Amniotic stem cell (primary cell): ENCODE measurements at regions not wholly inside any gene's neighbourhood (a gene's known extent, or its start where the extent isn't known, plus 50 kb on each side); places are given as distances from the start of the nearest gene placed in this dataset.
"Not testable (repeated sequence)": the region's sequence is repeated elsewhere in the genome, so short reads cannot be mapped to it uniquely, and the experiment has no call there.

Experiments
- DNase-seq: peaks from one replicate; lab custom pipeline; 2025; lab: John Stamatoyannopoulos, UW

- DNase-seq = no peak
These were observed 80.4 kb upstream of the ZCCHC2 start for GRCh38 chr18:62442391-62442790.

DNA sequence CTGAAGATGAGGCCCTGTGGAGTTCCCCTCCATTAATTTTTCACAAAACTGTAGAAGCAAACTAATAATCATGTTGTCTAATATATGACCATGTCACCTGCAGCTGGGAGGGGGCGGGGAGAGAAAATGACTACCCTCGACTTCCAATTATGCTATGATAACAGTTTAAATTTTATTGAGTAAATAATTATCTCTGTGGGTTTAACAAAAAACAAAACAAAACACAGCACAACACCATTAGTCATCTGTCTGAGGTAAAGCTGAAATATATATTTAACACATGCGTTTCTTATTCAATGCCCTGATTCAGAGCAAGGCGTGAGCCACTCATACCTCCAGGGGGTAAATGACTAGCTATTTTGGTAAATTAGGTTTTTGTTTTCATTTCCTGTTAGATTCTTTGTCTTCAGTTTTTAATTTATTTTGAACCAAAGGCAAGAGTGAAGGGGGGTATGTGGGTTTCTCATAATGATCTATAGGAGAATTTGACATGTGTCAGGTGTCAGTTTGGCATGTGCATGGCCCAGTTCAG lies 77.4 kb upstream of the ZCCHC2 start:
- DNase-seq = no peak

- DNase-seq = no peak
These were observed 76.3 kb upstream of the ZCCHC2 start for GRCh38 chr18:62446511-62446910.

DNA sequence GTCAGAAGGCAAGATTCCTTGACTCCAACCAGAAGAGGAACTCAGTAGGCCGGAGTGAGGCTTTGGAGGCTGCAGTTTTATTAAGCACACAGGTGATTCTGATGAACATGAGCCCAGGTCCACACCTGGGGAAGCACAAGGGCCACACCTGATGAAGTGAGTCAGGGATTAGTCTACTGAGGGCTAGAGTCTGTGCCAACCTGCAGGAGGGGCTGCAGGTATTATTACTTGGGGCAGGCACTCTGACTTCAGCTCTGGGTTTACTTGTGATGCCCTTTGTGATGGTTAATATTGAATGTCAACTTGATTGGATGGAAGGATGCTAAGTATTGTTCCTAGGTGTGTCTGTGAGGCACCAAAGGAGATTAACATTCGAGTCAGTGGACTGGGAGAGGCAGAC lies 75.2 kb upstream of the ZCCHC2 start:
- no peak for DNase-seq

DNA sequence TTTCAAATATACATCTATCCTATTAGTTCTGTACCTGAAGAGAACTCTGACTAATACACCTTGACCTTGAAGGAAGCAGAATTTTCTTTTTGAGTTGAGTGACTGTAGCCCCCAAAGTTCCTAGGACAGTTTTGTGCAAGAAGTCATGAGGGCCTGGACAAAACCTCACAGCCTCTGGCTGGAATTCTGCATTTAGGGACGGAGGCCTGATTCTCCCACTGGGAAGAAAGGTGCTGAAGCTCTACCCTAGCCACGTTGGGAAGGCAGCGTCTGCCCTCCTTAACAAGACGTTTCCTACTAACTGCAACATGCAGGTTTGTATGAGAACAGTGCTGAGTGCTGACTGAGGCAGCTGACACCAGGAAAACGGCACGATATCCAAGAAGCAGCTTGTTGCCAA lies 74.4 kb upstream of the ZCCHC2 start:
- no peak for DNase-seq

DNA sequence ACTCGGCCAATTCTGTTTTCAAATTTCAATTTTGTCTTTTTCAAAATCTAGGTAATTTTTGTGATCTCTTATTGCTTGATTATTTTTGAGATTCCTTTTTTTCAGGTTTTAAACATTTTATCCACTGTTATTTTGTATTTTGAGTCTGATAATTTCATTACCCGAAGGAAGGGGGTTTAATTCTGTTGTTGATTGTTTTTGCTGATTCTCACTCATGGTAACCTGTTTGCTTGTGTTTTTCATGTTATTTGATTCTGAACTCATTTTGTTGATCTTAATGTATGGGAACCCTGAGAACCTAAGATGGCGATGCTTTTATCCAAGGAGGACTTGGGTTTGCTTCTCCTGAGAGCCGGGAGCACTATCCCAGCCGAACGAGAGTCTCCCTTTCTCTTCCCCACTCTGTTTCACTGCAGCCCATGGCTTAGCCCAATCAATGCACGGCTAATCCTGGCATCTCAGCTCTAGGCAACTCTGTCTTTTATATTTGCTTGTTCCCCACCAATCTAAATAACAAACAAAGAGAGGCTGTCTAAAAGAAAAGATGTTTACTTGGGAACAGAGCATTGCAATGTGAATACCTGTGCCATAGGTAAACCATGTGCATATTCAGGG lies 73.2 kb upstream of the ZCCHC2 start:
- DNase-seq = no peak

DNA sequence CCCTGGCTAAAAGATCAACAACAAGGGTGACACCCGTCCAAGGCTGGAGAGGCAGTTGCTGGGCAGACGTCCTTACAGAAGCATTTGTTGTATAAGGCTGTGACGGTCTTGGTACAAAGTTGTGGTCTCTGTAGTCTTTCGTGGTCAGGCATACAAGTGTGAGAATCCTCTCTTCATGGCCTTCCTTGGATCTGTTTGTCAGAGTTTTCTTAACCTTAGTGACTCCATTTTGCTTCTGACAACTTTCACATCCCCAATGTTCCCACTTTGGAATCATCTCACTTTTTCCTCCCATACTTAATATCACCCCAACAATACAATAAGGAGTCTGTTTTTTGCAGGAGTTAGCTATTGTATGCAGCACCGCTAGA lies 72.7 kb upstream of the ZCCHC2 start:
- no peak for DNase-seq

GRCh38 chr18:62450546-62451410 lies 72.0 kb upstream of the ZCCHC2 start:
- DNase-seq = peak; percentile 31

DNA sequence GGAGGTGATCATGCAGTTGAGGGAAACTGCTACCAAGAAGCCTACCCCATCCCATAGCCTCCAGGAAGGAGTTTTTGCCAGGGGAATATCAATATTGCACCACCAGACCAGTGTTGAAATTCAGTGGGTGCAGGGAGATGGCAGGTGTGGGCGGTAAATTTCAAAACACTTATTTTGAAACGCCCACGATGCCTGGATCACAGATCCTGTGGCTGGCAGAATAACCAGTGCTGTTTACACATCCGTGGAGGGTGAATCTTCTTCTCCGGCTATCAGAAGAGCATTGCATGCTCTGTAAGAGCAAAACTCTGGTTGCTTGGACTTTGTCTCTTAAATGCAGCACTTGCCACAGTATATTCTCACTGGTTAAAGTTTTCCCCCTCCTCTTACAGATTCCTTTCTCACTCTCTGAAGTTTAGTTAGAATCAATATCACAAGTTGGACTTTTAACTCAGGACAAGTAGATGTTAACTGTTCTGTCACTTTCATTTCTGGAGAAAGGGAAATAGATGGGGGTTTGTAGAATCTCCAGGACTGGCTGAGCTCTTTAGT lies 70.5 kb upstream of the ZCCHC2 start:
- DNase-seq = no peak

- DNase-seq = no peak
These were observed 69.0 kb upstream of the ZCCHC2 start for GRCh38 chr18:62453864-62454263.

GRCh38 chr18:62454527-62454926 lies 68.3 kb upstream of the ZCCHC2 start:
- DNase-seq = no peak

GRCh38 chr18:62455222-62455621 lies 67.6 kb upstream of the ZCCHC2 start:
- DNase-seq = no peak

GRCh38 chr18:62457877-62458276 lies 64.9 kb upstream of the ZCCHC2 start:
- DNase-seq = no peak

DNA sequence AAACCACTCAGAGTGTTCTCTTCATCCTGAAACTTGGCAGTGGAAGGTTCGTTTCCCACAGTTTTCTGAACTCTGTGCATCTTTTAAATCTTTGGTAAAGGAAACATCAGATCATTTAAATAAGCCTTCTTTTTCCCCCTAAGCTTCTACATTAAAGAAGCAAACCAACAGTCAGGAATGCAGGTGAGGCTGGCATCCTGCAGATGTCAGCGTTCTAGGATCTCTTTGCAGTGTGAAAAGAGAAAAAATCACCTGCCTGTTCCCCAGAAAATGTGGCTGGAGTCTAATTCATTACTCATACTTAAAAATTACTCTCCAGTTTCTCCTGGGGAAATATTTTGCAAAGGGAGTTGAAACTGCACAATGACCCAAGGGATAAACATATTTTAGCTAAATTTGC lies 64.5 kb upstream of the ZCCHC2 start:
- DNase-seq = no peak

DNA sequence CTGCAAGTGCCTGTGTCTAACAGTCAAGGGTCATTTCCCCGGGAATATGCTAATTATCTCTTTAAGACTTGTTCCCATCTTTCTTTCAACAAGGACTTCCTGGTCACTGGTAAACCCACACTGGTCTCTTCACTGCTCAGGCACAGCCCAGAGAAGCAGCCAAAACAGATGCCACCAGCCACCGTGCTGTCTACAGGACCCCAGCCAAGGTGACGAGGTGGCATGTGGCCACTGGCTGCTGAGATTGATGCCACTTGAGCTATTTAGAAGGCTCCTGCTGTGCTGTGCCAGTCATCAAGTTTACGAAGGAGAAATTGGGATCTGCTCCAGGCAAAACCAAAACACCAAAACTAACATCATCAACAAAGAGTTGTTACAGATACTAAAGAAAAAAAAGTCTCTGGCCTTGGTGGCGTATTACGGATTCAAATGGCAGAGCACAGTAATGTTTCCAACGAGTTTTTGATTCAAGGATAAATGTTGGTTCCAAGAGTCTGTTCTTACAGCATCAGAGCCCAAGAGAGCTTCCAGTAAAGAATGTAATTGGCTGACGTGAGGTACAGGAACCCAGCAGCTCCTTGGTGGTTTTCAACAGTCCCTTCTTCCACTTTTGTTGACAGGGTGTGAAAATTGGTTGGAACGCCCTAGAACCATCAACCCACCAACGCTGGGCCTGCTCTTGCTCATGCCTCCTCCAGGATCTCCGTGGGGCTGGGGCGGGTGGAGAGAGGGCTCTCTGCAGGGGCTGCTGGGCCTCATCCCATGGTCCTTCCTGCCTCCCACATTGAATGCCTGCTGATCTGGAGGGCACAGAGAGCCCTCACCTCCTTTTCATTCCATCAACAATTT lies 63.7 kb upstream of the ZCCHC2 start:
- DNase-seq = no peak

GRCh38 chr18:62460851-62461300 lies 61.9 kb upstream of the ZCCHC2 start:
- DNase-seq = no peak

DNA sequence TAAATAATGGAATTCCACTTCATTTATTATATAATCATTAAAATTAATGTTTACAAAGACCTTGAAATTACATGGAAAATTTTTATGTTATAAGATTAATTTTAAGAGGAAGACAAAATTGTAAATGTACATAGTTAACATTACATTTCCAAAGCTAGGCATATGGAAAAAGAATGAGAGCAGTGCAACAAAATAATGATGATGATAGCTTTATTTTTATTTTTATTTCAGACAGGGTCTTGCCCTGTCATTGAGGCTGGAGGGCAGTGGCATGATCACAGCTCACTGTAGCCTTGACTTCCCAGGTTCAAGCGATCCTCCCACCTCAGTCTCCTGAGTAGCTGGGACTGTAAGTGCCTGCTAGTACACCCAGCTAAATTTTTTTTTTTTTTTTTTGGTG lies 61.2 kb upstream of the ZCCHC2 start:
- no peak for DNase-seq

- DNase-seq = no peak
These were observed 58.6 kb upstream of the ZCCHC2 start for GRCh38 chr18:62464266-62464665.

DNA sequence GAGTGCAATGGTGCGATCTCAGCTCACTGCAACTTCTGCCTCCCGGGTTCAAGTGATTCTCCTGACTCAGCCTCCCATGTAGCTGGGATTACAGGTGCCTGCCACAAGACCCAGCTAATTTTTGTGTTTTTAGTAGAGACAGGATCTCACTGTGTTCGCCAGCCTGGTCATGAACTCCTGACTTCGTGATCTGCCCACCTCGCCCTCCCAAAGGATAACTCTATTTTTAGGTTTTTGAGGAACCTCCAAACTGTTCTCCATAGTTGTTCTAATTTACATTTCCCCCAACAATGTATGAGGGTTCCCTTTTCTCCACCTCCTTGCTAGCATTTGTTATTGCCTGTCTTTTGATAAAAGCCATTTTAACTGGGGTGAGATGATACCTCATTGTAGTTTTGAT lies 53.7 kb upstream of the ZCCHC2 start:
- DNase-seq = not testable (repeated sequence)
